Loucy (cell line): ENCODE measurements at regions not wholly inside any gene's neighbourhood (a gene's known extent, or its start where the extent isn't known, plus 50 kb on each side); places are given as distances from the start of the nearest gene placed in this dataset.

Source experiments
- EZH2phosphoT487 ChIP-seq: fragments of 200-600 bp; IDR thresholded peaks from 2 replicates; pipeline ENCODE4 v1.6.1; 2018; ENCODE audit warnings: antibody characterized with exemption, mild to moderate bottlenecking, moderate library complexity, borderline replicate concordance
- TF ChIP-seq, protein P1 (sequence below): fragments of 200-600 bp; sonication (generic); conservative IDR thresholded peaks from 2 replicates; pipeline ENCODE4 v1.5.1; 2014; ENCODE audit warnings: mild to moderate bottlenecking, antibody characterized with exemption, low read length

GRCh38 chr7:124575176-124575575 lies 190.4 kb downstream of the GPR37 start:
- no peak for TF ChIP-seq EZH2phosphoT487
- TF ChIP-seq, protein P1, sequence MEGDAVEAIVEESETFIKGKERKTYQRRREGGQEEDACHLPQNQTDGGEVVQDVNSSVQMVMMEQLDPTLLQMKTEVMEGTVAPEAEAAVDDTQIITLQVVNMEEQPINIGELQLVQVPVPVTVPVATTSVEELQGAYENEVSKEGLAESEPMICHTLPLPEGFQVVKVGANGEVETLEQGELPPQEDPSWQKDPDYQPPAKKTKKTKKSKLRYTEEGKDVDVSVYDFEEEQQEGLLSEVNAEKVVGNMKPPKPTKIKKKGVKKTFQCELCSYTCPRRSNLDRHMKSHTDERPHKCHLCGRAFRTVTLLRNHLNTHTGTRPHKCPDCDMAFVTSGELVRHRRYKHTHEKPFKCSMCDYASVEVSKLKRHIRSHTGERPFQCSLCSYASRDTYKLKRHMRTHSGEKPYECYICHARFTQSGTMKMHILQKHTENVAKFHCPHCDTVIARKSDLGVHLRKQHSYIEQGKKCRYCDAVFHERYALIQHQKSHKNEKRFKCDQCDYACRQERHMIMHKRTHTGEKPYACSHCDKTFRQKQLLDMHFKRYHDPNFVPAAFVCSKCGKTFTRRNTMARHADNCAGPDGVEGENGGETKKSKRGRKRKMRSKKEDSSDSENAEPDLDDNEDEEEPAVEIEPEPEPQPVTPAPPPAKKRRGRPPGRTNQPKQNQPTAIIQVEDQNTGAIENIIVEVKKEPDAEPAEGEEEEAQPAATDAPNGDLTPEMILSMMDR: no peak
